GM13977 (cell line): ENCODE measurements at regions not wholly inside any gene's neighbourhood (a gene's known extent, or its start where the extent isn't known, plus 50 kb on each side); places are given as distances from the start of the nearest gene placed in this dataset.

Experiments
- DNase-seq: peaks from one replicate; pipeline ENCODE4 v3.0.0; 2012; ENCODE audit warnings: low spot score
- CTCF ChIP-seq: IDR thresholded peaks from 2 replicates; pipeline ENCODE4 v1.5.1; 2012; ENCODE audit warnings: mild to moderate bottlenecking, control low read depth; ENCODE audit not compliant: insufficient read depth; ENCODE audit errors: extremely low read depth, missing control alignments
- in situ Hi-C: fragments of 300-500 bp; cut with MboI; formaldehyde crosslinking; loops from one replicate; pipeline ENCODE4 v1.12.0; 2022; ENCODE audit warnings: low sequenced_read_pairs, low pct_unique_long_range_greater_than_20kb, mixed read lengths, inconsistent platforms; ENCODE audit not compliant: unreplicated experiment

DNA sequence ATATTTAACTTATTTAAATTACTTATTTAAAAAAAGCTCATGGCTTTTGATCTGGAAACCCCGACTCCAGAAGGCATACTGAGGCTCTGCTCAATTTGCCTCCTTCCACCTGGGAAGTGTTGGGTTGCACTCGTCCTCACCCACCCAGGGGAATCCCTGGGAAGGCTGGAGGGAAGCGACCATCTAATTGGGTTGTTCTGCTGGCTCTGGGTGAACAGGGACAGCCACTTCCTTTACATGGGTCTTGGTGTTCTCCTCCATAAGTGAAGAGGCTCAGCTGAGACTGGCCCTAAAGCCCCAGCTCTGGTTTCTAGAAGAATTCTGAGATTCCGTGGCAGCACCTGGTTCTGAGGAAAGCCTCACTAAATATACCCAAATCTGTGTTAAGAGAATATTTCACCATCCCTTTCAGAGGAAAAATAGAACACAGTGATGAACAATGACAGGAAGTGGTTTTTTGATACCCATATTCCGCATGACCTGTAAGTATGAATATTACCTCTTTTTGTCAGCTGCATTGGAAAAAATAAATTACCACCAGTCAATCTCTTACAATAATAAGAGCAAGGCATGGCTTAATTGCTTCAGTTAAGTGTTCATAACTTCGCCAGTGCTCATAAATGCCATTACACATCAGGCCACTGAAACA is 131.1 kb upstream of the SHH start:
- no peak for TF ChIP-seq CTCF
- no peak for DNase-seq
- in situ Hi-C loops, result no loop called here

DNA sequence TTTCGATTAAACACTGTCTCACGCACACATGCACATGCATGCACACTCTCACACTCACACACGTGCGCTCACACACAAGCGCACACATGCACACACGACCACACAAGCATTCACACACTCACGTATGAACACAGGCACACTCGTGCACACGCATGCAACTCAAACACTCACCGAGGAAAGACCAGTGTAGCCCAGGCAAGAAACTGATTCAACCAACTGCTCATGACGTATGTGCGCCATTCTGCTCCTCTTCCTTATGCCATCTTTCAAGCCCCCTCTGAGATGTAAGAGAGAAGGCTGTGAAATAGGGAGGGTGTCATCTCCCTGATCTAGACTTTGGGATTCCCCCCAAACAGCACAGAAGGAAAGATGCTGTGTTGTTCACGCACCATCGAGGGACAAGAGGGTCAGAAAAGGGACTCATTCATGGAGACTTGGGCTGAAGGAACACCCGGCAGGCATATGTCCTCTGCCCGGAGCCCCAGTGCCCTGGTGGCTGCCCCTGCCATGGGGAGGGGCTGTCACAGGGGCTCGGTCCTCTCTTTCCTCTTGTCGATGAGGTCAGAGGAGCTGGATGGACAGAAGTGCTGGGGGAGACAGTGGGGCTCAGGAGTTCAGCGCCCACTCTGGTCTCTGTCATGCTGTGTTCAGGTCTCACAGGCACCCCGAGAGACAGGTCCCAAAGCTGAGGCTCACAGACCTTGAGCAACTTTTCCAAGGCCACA is 130.1 kb upstream of the SHH start:
- no peak for TF ChIP-seq CTCF
- in situ Hi-C loops, result no loop called here
- no peak for DNase-seq

DNA sequence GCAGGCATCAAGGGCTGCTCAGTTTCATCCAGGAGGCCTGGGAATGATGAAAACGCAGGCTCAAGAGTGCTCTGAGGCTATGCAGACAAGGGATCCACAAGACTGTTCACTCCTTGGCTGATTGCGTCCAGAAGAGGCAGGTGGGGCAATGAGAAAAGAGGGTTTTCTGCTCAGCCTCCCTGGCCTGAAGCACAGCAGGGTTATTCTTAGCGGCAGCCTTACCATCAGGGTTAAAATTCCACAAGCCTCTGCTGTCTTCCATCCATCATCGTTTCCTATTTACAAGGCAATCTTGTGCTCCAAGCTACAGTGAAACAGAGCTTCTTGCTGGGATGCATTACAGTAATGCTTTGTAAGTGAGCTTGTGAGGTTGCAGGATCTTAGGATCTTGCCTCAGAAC is 129.4 kb upstream of the SHH start:
- DNase-seq, result no peak
- in situ Hi-C loops, result no loop called here
- no peak for TF ChIP-seq CTCF

DNA sequence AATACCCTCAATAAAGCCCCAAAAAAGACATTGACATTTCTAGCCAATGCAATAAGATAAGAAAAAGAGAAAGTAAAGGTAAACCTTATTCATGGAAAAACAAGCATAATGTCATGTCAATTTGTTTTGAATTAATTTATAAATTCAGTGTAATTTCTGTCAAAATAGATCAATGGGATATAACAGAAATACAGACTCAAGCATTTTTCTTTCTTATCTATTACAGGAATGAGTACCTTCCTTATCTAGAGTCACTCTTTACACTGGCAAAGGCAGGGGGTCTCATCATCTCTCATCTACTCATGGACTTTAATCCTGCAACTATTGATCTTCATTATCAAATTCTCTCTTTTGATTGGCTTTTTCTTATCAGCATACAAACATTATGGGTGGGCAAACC is 127.1 kb upstream of the SHH start:
- DNase-seq, result no peak
- in situ Hi-C loops, result no loop called here
- no peak for TF ChIP-seq CTCF

DNA sequence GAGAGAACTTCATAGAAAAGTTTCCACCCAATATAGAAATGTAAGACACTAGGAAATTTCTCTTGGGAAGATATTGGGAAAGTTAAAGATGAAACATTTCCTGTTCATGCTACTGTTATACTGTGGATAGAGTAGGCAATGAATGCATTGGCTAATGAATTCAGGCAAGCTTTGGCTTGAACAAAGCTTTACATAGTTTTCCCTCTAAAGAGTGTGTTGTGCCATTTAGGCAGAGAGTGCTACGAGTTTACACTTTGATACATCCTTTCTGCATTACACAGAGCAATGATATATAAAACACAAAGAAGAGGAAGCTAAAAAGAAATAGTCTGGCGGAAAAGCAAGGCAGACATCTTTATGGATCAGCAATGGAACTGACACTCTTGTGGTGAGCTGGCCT is 125.9 kb upstream of the SHH start:
- in situ Hi-C loops, result no loop called here
- no peak for DNase-seq
- no peak for TF ChIP-seq CTCF

- no peak for TF ChIP-seq CTCF
- no peak for DNase-seq
- in situ Hi-C loops, result no loop called here
Measured at GRCh38 chr7:155935726-155936125, 123.5 kb upstream of the SHH start.
